IMR-90 (cell line): ENCODE measurements at regions not wholly inside any gene's neighbourhood (a gene's known extent, or its start where the extent isn't known, plus 50 kb on each side); places are given as distances from the start of the nearest gene placed in this dataset.
A peak's percentile ranks its signal among the peaks of the same experiment; 100 is the strongest.

Source experiments
- ATAC-seq: fragments of 200-7000 bp; cut with Tn5 transposase; 2 replicates; pipeline ENCODE4 v1.9.1; 2020; ENCODE audit warnings: low read depth, mild to moderate bottlenecking, moderate library complexity
- BruUV-seq: library from RNA; stranded (reverse); fragments of 400-500 nt; replicated peaks from 2 replicates; lab custom pipeline; 2021; lab: Mats Ljungman, UMichigan
- CTCF ChIA-PET: fragments of 300-600 bp; formaldehyde crosslinking; extraction: SDS; loops from one replicate; lab custom pipeline; 2021; ENCODE audit warnings: antibody characterized with exemption; lab: Yijun Ruan, JAX
- POLR2A ChIA-PET: fragments of 300-600 bp; sonication (Branson Sonifier 250); formaldehyde crosslinking; loops from one replicate; lab custom pipeline; 2022; ENCODE audit warnings: antibody characterized with exemption; ENCODE audit not compliant: unreplicated experiment; lab: Charles Lee
- DNase-seq: peaks from one replicate; pipeline ENCODE4 v3.0.0; 2013
- H2AFZ ChIP-seq: replicated peaks from 2 replicates; pipeline ENCODE3; 2013; ENCODE audit warnings: low read length, mild to moderate bottlenecking; ENCODE audit not compliant: poor library complexity
- H2AK5ac ChIP-seq: 2 replicates; pipeline ENCODE4 v1.6.1; 2013; ENCODE audit warnings: low read depth, low read length, inconsistent platforms
- H2AK9ac ChIP-seq: replicated peaks from 2 replicates; pipeline ENCODE3; 2013; ENCODE audit warnings: mild to moderate bottlenecking, low read depth, low read length, moderate library complexity; ENCODE audit not compliant: poor library complexity
- H2BK120ac ChIP-seq: 2 replicates; pipeline ENCODE4 v1.6.1; 2013; ENCODE audit warnings: low read depth, low read length, inconsistent platforms
- H2BK15ac ChIP-seq: 3 replicates; pipeline ENCODE4 v1.6.1; 2013; ENCODE audit warnings: low read depth, low read length, inconsistent platforms
- H2BK20ac ChIP-seq: 2 replicates; pipeline ENCODE4 v1.6.1; 2013; ENCODE audit warnings: low read depth, mild to moderate bottlenecking, inconsistent platforms, low read length, moderate library complexity
- H2BK5ac ChIP-seq: 2 replicates; pipeline ENCODE4 v1.6.1; 2013; ENCODE audit warnings: mild to moderate bottlenecking, low read depth, low read length, inconsistent platforms; ENCODE audit not compliant: poor library complexity, severe bottlenecking
- H3K14ac ChIP-seq: replicated peaks from 2 replicates; pipeline ENCODE4 v1.6.1; 2013; ENCODE audit warnings: low read depth, low read length, inconsistent platforms
- H3K18ac ChIP-seq: 2 replicates; pipeline ENCODE4 v1.6.1; 2013; ENCODE audit warnings: low read depth, low read length, control low read depth
- H3K23ac ChIP-seq: 2 replicates; pipeline ENCODE4 v1.6.1; 2013; ENCODE audit warnings: low read depth, low read length, inconsistent platforms
- H3K27ac ChIP-seq: 2 replicates; pipeline ENCODE4 v1.5.1; 2013; ENCODE audit warnings: mild to moderate bottlenecking, control low read depth, low read length; ENCODE audit not compliant: insufficient read depth
- H3K27me3 ChIP-seq: 2 replicates; pipeline ENCODE4 v1.6.1; 2013; ENCODE audit warnings: low read length; ENCODE audit not compliant: control insufficient read depth, insufficient read depth
- H3K36me3 ChIP-seq: 2 replicates; pipeline ENCODE4 v1.6.1; 2013; ENCODE audit warnings: low read length, mixed read lengths; ENCODE audit not compliant: control insufficient read depth, insufficient read depth
- H3K4ac ChIP-seq: 2 replicates; pipeline ENCODE4 v1.6.1; 2013; ENCODE audit warnings: low read depth, low read length, inconsistent platforms
- H3K4me1 ChIP-seq: 2 replicates; pipeline ENCODE4 v1.6.1; 2013; ENCODE audit warnings: low read length, mixed read lengths; ENCODE audit not compliant: control insufficient read depth, insufficient read depth
- H3K4me2 ChIP-seq: 2 replicates; pipeline ENCODE4 v1.6.1; 2013; ENCODE audit warnings: low read depth, mild to moderate bottlenecking, control low read depth, low read length, moderate library complexity
- H3K4me3 ChIP-seq: 2 replicates; pipeline ENCODE4 v1.5.1; 2013; ENCODE audit warnings: low read depth, mild to moderate bottlenecking, control low read depth, low read length, moderate library complexity; ENCODE audit not compliant: insufficient read depth
- H3K56ac ChIP-seq: 2 replicates; pipeline ENCODE4 v1.6.1; 2013; ENCODE audit warnings: low read length, inconsistent platforms; ENCODE audit not compliant: insufficient read depth; ENCODE audit errors: extremely low read depth
- H3K79me1 ChIP-seq, 2 experiments: 2 replicates each; pipeline ENCODE4 v1.6.1; 2013; ENCODE audit warnings: low read length in 2 of 2, inconsistent platforms in 1 of 2, low read depth in 1 of 2
- H3K9ac ChIP-seq: 2 replicates; pipeline ENCODE4 v1.6.1; 2013; ENCODE audit warnings: low read depth, low read length, control low read depth
- H3K9me1 ChIP-seq: 2 replicates; pipeline ENCODE4 v1.6.1; 2013; ENCODE audit warnings: low read length, inconsistent platforms; ENCODE audit not compliant: insufficient read depth
- H3K9me3 ChIP-seq: 2 replicates; pipeline ENCODE4 v1.6.1; 2013; ENCODE audit warnings: low read length; ENCODE audit not compliant: control insufficient read depth, insufficient read depth
- H4K20me1 ChIP-seq: 2 replicates; pipeline ENCODE4 v1.6.1; 2013; ENCODE audit warnings: low read length, inconsistent platforms; ENCODE audit not compliant: insufficient read depth
- H4K5ac ChIP-seq: 2 replicates; pipeline ENCODE4 v1.6.1; 2013; ENCODE audit warnings: mild to moderate bottlenecking, low read depth, low read length, control low read depth
- H4K8ac ChIP-seq, 2 experiments: 2 replicates each; pipeline ENCODE4 v1.6.1; 2013; ENCODE audit warnings: low read depth in 2 of 2, low read length in 2 of 2, control low read depth in 1 of 2, inconsistent platforms in 1 of 2
- H4K91ac ChIP-seq: 2 replicates; pipeline ENCODE4 v1.6.1; 2013; ENCODE audit warnings: low read depth, low read length, inconsistent platforms; ENCODE audit not compliant: insufficient read depth
- BHLHE40 ChIP-seq: fragments of 150-350 bp; IDR thresholded peaks from 2 replicates; pipeline ENCODE4 v1.6.1; 2016; ENCODE audit warnings: mild to moderate bottlenecking, low read depth, low read length
- CEBPB ChIP-seq: IDR thresholded peaks from 2 replicates; pipeline ENCODE4 v1.6.1; 2012; ENCODE audit warnings: low read depth, low read length, improper control_type of control experiment
- CHD1 ChIP-seq: IDR thresholded peaks from 2 replicates; pipeline ENCODE4 v1.6.1; 2012; ENCODE audit warnings: low read depth, low read length, improper control_type of control experiment
- MAFK ChIP-seq: IDR thresholded peaks from 2 replicates; pipeline ENCODE4 v1.6.1; 2012; ENCODE audit warnings: low read depth, low read length, improper control_type of control experiment
- MAZ ChIP-seq: IDR thresholded peaks from 2 replicates; pipeline ENCODE4 v1.6.1; 2012; ENCODE audit warnings: low read depth, mild to moderate bottlenecking, low read length, improper control_type of control experiment, moderate library complexity, borderline replicate concordance
- MXI1 ChIP-seq: IDR thresholded peaks from 2 replicates; pipeline ENCODE4 v1.6.1; 2012; ENCODE audit warnings: low read depth, mild to moderate bottlenecking, low read length, moderate library complexity, borderline replicate concordance
- NFE2L2 ChIP-seq: fragments of 150-350 bp; IDR thresholded peaks from 2 replicates; pipeline ENCODE4 v1.6.1; 2016; ENCODE audit warnings: low read depth, mild to moderate bottlenecking, low read length
- RAD21 ChIP-seq: IDR thresholded peaks from 2 replicates; pipeline ENCODE4 v1.6.1; 2012; ENCODE audit warnings: low read length, improper control_type of control experiment
- RCOR1 ChIP-seq: IDR thresholded peaks from 2 replicates; pipeline ENCODE4 v1.6.1; 2012; ENCODE audit warnings: mild to moderate bottlenecking, low read length, improper control_type of control experiment; ENCODE audit not compliant: insufficient replicate concordance
- RFX5 ChIP-seq: IDR thresholded peaks from 2 replicates; pipeline ENCODE4 v1.8.0; 2012; ENCODE audit warnings: low read depth, mild to moderate bottlenecking, low read length, moderate library complexity
- SMC3 ChIP-seq: fragments of 150-350 bp; IDR thresholded peaks from 2 replicates; pipeline ENCODE4 v1.6.1; 2016; ENCODE audit warnings: low read depth, mild to moderate bottlenecking, antibody characterized with exemption, low read length, moderate library complexity
- WGBS, 2 experiments: methylation state at CpG; one replicate each; pipeline versions ENCODE4 v1.1.5 to v1.1.7; 2013; ENCODE audit warnings: missing lambda C conversion rate in 2 of 2; ENCODE audit not compliant: insufficient read length in 1 of 2; ENCODE audit errors: extremely low coverage in 2 of 2; 5-methylcytosine and 5-hydroxymethylcytosine counted together
- dilution Hi-C: fragments of 300-500 bp; cut with HindIII; formaldehyde crosslinking; loops from one replicate; pipeline ENCODE4 v1.14.3; 2018; ENCODE audit warnings: low sequenced_read_pairs; ENCODE audit not compliant: unreplicated experiment
- in situ Hi-C: fragments of 300-500 bp; cut with MboI; formaldehyde crosslinking; loops from 3 replicates; pipeline ENCODE4 v1.14.3; 2019; ENCODE audit warnings: low sequenced_read_pairs, inconsistent platforms, mixed read lengths
- intact Hi-C: fragments of 100-400 bp; cut with micrococcal nuclease; formaldehyde crosslinking; loops from 2 replicates; pipeline ENCODE4 v1.10.0; 2022
- TF ChIP-seq, protein P1 (sequence below): conservative IDR thresholded peaks from 2 replicates; pipeline ENCODE4 v1.5.1; 2012; ENCODE audit warnings: mild to moderate bottlenecking, low read depth, low read length, improper control_type of control experiment
- TF ChIP-seq, protein P2 (sequence below): fragments of 150-350 bp; IDR thresholded peaks from 2 replicates; pipeline ENCODE4 v1.6.1; 2016; ENCODE audit warnings: low read depth, mild to moderate bottlenecking, low read length, moderate library complexity, borderline replicate concordance

GRCh38 chr11:106621484-106621883 lies 396.8 kb downstream of the GUCY1A2 start:
- in situ Hi-C loops = no loop called here
- H4K8ac ChIP-seq = no peak overlapping the region
- no peak for DNase-seq
- no peak overlapping the region for H2AFZ ChIP-seq
- H2AK5ac ChIP-seq = no peak overlapping the region
- H2BK5ac ChIP-seq = no peak overlapping the region
- H3K9ac ChIP-seq = no peak overlapping the region
- H3K56ac ChIP-seq = no peak overlapping the region
- no peaks in the 10 kb centered on the region for H3K79me1 ChIP-seq
- ATAC-seq = no peak
- H4K5ac ChIP-seq = no peak overlapping the region
- BruUV-seq = no TSS peak
- dilution Hi-C loops = no loop called here
- no peaks in the 10 kb centered on the region for H3K9me1 ChIP-seq
- no peaks in the 10 kb centered on the region for H3K27me3 ChIP-seq
- no peaks in the 10 kb centered on the region for H4K20me1 ChIP-seq
- H2BK120ac ChIP-seq = no peak overlapping the region
- peak overlapping the region; percentile 43; the same call in 1 of the 2 replicates for H2BK20ac ChIP-seq
- ChIA-PET CTCF (no interaction called here), POLR2A (no interaction called here)
- no peaks in the 10 kb centered on the region for H3K9me3 ChIP-seq
- no peaks in the 10 kb centered on the region for H3K4me1 ChIP-seq
- 60% methylated on average over 1 of the region's 3 CpGs; no CpG with 5 or more reads in 1 of the 2 experiments for WGBS, 2 experiments
- no peak overlapping the region for H3K4me3 ChIP-seq
- no peak overlapping the region for H3K4me2 ChIP-seq
- no peak overlapping the region for H3K23ac ChIP-seq
- no peak overlapping the region for H3K27ac ChIP-seq
- H3K36me3 ChIP-seq = no peaks in the 10 kb centered on the region
- H2AK9ac ChIP-seq = no peak overlapping the region
- intact Hi-C loops = no loop called here
- H3K4ac ChIP-seq = no peak overlapping the region
- H4K91ac ChIP-seq = no peak overlapping the region
- TF ChIP-seq, protein P1, sequence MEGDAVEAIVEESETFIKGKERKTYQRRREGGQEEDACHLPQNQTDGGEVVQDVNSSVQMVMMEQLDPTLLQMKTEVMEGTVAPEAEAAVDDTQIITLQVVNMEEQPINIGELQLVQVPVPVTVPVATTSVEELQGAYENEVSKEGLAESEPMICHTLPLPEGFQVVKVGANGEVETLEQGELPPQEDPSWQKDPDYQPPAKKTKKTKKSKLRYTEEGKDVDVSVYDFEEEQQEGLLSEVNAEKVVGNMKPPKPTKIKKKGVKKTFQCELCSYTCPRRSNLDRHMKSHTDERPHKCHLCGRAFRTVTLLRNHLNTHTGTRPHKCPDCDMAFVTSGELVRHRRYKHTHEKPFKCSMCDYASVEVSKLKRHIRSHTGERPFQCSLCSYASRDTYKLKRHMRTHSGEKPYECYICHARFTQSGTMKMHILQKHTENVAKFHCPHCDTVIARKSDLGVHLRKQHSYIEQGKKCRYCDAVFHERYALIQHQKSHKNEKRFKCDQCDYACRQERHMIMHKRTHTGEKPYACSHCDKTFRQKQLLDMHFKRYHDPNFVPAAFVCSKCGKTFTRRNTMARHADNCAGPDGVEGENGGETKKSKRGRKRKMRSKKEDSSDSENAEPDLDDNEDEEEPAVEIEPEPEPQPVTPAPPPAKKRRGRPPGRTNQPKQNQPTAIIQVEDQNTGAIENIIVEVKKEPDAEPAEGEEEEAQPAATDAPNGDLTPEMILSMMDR = no peak
- TF ChIP-seq RFX5 (no peak), MAZ (no peak), NFE2L2 (no peak), RAD21 (no peak), CHD1 (no peak), RCOR1 (no peak), MXI1 (no peak), BHLHE40 (no peak), MAFK (no peak), SMC3 (no peak), CEBPB (no peak)
- TF ChIP-seq, protein P2, sequence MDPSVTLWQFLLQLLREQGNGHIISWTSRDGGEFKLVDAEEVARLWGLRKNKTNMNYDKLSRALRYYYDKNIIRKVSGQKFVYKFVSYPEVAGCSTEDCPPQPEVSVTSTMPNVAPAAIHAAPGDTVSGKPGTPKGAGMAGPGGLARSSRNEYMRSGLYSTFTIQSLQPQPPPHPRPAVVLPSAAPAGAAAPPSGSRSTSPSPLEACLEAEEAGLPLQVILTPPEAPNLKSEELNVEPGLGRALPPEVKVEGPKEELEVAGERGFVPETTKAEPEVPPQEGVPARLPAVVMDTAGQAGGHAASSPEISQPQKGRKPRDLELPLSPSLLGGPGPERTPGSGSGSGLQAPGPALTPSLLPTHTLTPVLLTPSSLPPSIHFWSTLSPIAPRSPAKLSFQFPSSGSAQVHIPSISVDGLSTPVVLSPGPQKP = no peak
- H3K18ac ChIP-seq = no peak overlapping the region
- H3K14ac ChIP-seq = no peak overlapping the region
- H2BK15ac ChIP-seq = no peak overlapping the region
